GM19468 (cell line): ENCODE measurements at regions not wholly inside any gene's neighbourhood (a gene's known extent, or its start where the extent isn't known, plus 50 kb on each side); places are given as distances from the start of the nearest gene placed in this dataset.

Source experiments
- ATAC-seq: cut with Tn5 transposase; IDR thresholded peaks from one replicate; pipeline ENCODE4 v1.9.1; 2021; ENCODE audit warnings: mild to moderate bottlenecking, moderate library complexity, moderate number of reproducible peaks; ENCODE audit not compliant: unreplicated experiment; ENCODE audit errors: extremely low read depth

DNA sequence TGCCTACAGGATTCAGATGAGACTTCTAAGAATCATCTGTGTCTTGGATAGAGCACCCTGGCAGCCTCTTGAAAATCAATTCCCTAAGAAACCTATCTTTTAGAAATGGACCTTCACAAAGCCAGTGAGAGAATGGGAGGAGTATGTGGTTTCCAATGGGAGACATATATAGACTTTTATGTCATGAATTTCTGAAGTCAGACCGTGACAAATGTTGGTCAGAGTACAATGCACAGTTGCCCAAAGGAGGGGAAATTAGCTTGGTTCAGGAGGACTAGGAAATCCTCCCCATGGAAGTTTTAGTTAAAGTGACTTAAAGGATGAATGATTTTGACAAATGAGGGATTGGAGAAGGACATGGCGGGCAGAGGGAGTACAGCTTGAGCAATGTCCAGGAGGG is 194.4 kb downstream of the DAD1 start:
- no peak for ATAC-seq

GRCh38 chr14:22393796-22394195 is 195.2 kb downstream of the DAD1 start:
- ATAC-seq: no peak

GRCh38 chr14:22391908-22392565 is 197.0 kb downstream of the DAD1 start:
- ATAC-seq: no peak

DNA sequence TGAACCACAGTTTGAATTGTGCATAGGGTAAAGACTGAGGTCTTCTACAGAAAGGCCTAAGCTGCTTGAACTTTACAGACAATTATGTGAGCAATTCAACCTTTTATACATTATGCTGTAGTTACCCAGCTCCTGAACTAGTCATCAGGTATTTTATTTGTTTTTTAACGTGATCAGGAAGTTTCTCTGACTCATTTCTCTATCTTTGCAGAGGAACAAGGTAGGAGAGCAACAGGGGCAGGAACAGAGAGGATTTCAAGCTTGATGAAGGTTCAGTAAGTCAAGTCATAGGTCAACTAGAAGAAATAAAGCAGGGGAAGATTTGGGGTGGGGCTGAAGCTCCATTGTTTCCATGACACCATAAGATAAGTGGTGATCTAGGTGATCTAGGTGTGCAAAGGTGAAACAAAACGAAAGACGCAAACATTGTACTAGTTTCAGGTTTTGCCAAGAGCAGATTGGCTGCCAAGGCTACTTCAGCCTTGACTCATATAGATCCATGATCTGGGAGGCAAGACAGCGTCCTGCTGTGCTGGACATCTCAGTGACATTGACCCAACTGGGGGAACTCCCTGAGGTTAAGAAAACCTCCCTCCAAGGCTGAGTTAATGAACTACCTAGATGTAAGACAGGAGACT is 198.1 kb downstream of the DAD1 start:
- ATAC-seq: no peak

GRCh38 chr14:22390195-22390594 is 198.8 kb downstream of the DAD1 start:
- ATAC-seq: no peak

DNA sequence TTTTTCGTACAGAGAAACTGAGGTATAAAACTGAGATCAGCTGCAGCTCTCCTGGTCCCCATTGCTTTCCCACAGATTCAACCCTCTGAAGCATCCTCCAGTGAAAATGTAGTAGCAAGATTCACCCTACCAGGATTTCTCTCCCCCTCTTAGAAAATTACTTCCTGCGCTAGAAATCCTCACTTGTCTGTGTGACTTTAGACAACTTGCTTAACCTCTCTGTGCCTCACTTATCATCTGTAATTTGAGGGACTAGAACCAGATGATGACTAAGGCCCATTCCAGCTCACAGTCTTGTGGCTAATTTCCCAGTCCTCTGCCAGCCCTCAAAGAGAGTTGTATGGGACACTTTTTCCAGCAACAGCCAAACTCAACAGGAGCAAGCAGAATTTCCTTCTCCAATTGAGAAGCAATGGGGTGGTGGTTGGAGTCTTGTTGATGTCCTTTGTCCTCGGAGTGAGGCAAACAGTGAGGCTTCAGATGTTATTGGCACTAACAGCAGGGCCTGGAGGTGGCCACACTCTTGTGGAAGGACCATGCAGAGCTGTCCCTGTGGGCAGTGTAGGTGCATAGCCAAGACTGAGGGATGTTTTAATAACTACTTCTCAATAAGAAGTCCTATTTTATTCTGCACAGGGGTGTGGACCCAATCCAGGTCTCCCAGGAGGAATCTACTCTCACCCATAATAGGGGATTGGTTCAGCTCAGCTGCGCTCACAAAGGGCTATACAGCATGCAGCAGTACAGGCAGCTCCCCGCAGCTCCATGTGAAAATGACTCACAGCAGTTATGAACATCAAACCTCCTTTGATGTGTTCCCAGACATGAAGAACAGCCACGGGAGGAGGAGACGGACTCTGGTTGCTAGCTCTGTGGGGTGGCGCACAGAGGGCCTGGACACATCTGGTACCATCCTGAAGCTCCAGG is 200.1 kb downstream of the DAD1 start:
- ATAC-seq: no peak

GRCh38 chr14:22387776-22388241 is 201.2 kb downstream of the DAD1 start:
- no peak for ATAC-seq

DNA sequence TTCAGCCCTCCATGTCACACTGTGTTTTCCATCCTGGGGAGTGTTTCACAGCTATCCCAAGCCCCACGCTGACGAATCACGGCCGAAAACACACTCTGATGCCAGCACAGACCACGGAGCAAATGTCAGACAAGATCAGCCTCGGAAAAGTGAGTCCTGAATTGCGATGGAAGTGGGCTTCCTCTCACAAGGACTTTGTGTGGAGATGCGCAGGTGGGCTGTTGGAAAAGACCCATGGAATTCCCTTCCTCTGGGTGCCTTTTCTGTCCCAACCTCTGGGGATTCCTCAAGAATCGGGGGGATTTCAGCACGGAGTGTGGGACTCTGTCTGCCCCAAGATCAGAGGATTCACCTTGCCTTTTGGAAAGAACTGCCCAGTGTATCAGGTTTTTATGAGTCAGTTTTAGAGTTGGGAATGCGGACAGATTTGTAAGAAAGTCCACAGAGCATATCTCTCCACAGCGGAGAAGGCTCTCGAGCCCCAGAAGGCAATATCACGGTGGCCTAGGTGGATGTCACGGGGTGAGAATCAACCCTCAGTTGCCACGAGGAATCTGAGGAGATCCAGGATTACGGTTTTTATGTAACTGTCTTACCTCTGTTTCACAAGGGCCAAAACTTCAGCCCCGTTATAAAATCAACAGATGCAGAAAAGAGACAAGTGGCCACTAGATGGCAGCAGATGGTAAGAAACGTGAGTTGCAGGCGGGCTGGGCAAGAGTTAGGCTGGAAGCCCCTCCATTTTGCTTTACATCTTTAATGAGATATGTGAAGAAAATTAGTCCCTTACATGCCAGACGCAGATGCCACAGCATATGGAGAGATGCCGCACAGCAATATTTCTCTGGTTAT is 201.9 kb downstream of the DAD1 start:
- no peak for ATAC-seq

- no peak for ATAC-seq
Measured at GRCh38 chr14:22384974-22385526, 204.0 kb downstream of the DAD1 start.

GRCh38 chr14:22384167-22384549 is 204.9 kb downstream of the DAD1 start:
- no peak for ATAC-seq

DNA sequence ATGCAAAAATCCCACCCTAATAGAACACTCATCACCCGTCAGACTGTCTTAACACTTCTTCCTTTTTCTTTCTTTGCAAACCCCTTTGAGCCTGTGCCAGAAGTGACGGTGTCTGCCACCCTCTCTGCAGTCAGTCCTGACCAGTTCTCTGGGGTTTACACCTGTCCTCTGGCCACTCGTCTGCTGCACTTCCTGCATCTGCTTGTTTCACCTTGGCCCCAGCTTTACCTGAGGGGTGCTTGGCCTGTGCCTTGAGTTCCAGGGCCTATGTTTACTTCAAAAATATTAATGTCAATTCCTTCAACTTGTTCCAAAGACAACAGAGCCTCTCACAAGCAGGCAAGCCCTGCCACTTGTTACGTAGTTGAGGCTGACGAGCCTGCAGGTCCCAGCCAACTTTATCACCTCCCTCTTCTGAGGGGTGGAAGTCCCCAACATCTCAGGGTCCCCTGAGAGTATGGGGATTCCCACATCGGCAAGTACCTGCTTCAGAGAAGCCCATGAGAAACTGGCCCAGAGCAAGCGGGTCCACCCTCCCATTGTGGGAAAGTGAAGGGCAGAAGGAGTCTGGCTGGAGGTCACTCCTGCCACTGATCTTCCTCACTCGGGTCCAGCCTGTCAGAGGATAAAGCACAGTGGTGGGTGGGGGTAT is 205.4 kb downstream of the DAD1 start:
- peak; percentile 43 for ATAC-seq

DNA sequence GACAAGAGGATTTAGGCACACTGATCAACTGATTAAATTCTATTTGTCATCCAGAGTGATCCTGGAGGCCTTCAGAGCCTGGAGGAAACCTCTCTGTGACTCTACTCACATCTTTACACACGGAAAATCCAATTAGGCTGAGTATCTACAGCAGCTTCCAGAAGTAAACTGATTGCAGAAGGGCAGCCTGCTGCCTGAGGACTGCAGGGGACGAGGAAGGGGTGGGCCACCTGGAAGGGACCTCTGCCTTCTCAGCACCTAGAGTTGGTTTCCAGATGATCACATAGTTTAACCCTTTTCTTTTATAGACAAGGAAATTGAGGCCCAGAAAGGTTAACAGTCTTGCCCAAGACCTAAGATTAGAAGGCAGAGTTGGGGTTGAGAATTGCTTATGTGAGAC is 206.1 kb downstream of the DAD1 start:
- ATAC-seq: no peak

- no peak for ATAC-seq
Measured at GRCh38 chr14:22382395-22382794, 206.6 kb downstream of the DAD1 start.

- ATAC-seq: no peak
Measured at GRCh38 chr14:22381766-22382165, 207.3 kb downstream of the DAD1 start.

DNA sequence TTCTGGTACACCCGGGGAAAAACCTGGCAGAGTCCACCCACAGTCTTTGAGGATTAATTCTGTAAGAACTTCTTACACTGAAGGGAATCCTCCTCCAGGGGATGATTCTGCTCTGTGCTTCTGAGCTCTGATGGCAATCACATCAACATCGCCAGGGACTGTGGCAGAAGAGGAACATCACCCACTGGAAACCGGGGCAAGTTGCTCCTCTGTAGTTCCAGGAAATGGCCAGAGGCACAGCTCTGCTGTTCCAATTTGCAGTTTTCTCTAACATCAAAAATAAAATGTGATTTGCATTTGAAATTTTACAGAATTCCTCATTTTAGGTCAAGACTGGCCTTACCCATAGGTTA is 207.6 kb downstream of the DAD1 start:
- ATAC-seq: no peak

DNA sequence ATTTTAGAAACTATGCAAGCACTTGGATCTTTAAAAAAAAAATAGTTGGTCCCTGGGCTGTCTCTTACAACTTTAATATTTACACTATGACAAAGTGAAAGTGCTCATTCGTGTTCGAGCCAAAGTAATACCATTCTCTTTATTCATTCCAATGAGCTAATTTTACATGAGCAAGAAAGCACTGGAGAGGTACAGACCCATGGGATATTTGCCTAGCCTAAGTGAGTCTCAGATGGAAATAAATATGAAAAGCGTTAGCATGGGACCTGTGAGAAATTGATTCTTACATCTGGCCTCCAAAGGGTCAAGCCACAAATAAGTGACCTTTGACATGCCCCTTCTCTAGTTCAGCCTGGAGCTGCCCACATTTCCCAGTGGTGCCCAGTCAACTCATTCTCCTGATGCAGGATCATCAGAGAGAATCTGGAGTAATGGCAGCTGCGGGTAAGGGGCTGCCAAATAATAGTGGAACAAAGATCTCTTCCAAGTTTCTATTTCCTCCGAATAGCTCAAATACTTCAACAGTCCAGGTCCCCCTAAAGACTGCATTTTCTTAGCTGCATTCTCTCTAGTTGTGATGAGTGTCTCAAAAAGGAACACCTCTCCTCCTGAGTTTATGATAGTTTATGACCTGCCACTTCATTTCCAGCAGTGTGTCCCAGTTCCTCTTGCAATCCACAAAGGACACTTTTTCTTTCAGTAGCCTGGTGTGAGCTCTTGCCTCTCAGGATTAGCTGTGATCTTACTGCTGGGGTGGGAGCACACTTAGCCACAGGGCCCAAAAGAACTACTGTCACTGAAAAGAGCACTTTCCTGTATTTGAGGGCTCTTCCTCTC is 208.2 kb downstream of the DAD1 start:
- ATAC-seq: no peak

GRCh38 chr14:22379727-22380126 is 209.3 kb downstream of the DAD1 start:
- no peak for ATAC-seq

GRCh38 chr14:22378181-22378580 is 210.8 kb downstream of the DAD1 start:
- no peak for ATAC-seq
